Neural progenitor cell (in vitro differentiated cells): ENCODE measurements at regions not wholly inside any gene's neighbourhood (a gene's known extent, or its start where the extent isn't known, plus 50 kb on each side); places are given as distances from the start of the nearest gene placed in this dataset.

Experiments used
- DNase-seq: peaks from one replicate; pipeline ENCODE4 v3.0.0-alpha.2; 2016; ENCODE audit warnings: low spot score
- H2AFZ ChIP-seq: fragments of 200-600 bp; sonication (generic); replicated peaks from 2 replicates; pipeline ENCODE4 v1.6.1; 2016; ENCODE audit warnings: antibody characterized with exemption
- H3F3A ChIP-seq: fragments of 200-600 bp; sonication (generic); 2 replicates; pipeline ENCODE4 v1.6.1; 2016; ENCODE audit warnings: antibody characterized with exemption, low read depth
- H3K27ac ChIP-seq: fragments of 200-600 bp; sonication (generic); 2 replicates; pipeline ENCODE4 v1.5.1; 2016; ENCODE audit warnings: mild to moderate bottlenecking
- H3K27me3 ChIP-seq: fragments of 200-600 bp; sonication (generic); 2 replicates; pipeline ENCODE4 v1.6.1; 2016; ENCODE audit warnings: mild to moderate bottlenecking, moderate library complexity
- H3K36me3 ChIP-seq: fragments of 200-600 bp; sonication (generic); 2 replicates; pipeline ENCODE4 v1.5.1; 2016
- H3K4me1 ChIP-seq: fragments of 200-600 bp; sonication (generic); 2 replicates; pipeline ENCODE4 v1.6.1; 2016; ENCODE audit warnings: mixed run types
- H3K4me2 ChIP-seq: fragments of 200-600 bp; sonication (generic); 2 replicates; pipeline ENCODE4 v1.6.1; 2016
- H3K4me3 ChIP-seq: fragments of 200-600 bp; sonication (generic); 2 replicates; pipeline ENCODE4 v1.5.1; 2016
- H3K79me2 ChIP-seq: fragments of 200-600 bp; sonication (generic); 2 replicates; pipeline ENCODE4 v1.6.1; 2016; ENCODE audit warnings: low read depth
- H3K9ac ChIP-seq: fragments of 200-600 bp; sonication (generic); 2 replicates; pipeline ENCODE4 v1.6.1; 2016
- H3K9me3 ChIP-seq: fragments of 200-600 bp; sonication (generic); 2 replicates; pipeline ENCODE4 v1.5.1; 2016; ENCODE audit warnings: low read depth
- H4K20me1 ChIP-seq: fragments of 200-600 bp; sonication (generic); 2 replicates; pipeline ENCODE4 v1.6.1; 2016; ENCODE audit warnings: low read depth
- H3K27ac Mint-ChIP-seq: 3 replicates; pipeline ENCODE4 v1.8.0; 2021; ENCODE audit warnings: mixed read lengths
- H3K27me3 Mint-ChIP-seq: 2 replicates; pipeline ENCODE4 v1.8.0; 2022; ENCODE audit warnings: low read depth, mild to moderate bottlenecking, inconsistent platforms, moderate library complexity, mixed read lengths; ENCODE audit not compliant: insufficient read depth
- H3K36me3 Mint-ChIP-seq: 3 replicates; pipeline ENCODE4 v1.8.0; 2021; ENCODE audit warnings: mixed read lengths
- H3K4me1 Mint-ChIP-seq: 3 replicates; pipeline ENCODE4 v1.8.0; 2021; ENCODE audit warnings: mixed read lengths
- H3K4me3 Mint-ChIP-seq: 3 replicates; pipeline ENCODE4 v1.8.0; 2021; ENCODE audit warnings: mild to moderate bottlenecking, moderate library complexity, mixed read lengths
- H3K9me3 Mint-ChIP-seq: 3 replicates; pipeline ENCODE4 v1.8.0; 2020; ENCODE audit warnings: mixed read lengths
- CTCF ChIP-seq: fragments of 200-600 bp; sonication (generic); IDR thresholded peaks from 2 replicates; pipeline ENCODE4 v1.5.1; 2017; ENCODE audit warnings: antibody characterized with exemption, mild to moderate bottlenecking
- EZH2 ChIP-seq: fragments of 200-600 bp; sonication (generic); IDR thresholded peaks from 2 replicates; pipeline ENCODE4 v1.6.1; 2017; ENCODE audit warnings: antibody characterized with exemption, mild to moderate bottlenecking, moderate library complexity
- EZH2phosphoT487 ChIP-seq: fragments of 200-600 bp; sonication (generic); IDR thresholded peaks from 2 replicates; pipeline ENCODE4 v1.6.1; 2017; ENCODE audit warnings: antibody characterized with exemption

GRCh38 chr14:82897469-82898308 lies 1364.0 kb upstream of the SEL1L start:
- no peak overlapping the region for H3K4me3 ChIP-seq
- H3K36me3 ChIP-seq = no peaks in the 10 kb centered on the region
- no peak overlapping the region for H3K27ac ChIP-seq
- Mint-ChIP-seq H3K4me1 (no peaks in the 10 kb centered on the region), H3K27ac (no peak overlapping the region), H3K9me3 (no peaks in the 10 kb centered on the region), H3K27me3 (no peaks in the 10 kb centered on the region), H3K36me3 (no peaks in the 10 kb centered on the region), H3K4me3 (no peak overlapping the region)
- H3K4me2 ChIP-seq = no peak overlapping the region
- no peaks in the 10 kb centered on the region for H3K79me2 ChIP-seq
- peak overlapping the region; percentile 19 for H2AFZ ChIP-seq
- no peaks in the 10 kb centered on the region for H4K20me1 ChIP-seq
- DNase-seq = no peak
- no peaks in the 10 kb centered on the region for H3K4me1 ChIP-seq
- H3F3A ChIP-seq = no peaks in the 10 kb centered on the region
- H3K9ac ChIP-seq = no peak overlapping the region
- TF ChIP-seq CTCF (no peak), EZH2phosphoT487 (no peak), EZH2 (no peak)
- H3K27me3 ChIP-seq = no peaks in the 10 kb centered on the region
- H3K9me3 ChIP-seq = no peaks in the 10 kb centered on the region

- no peaks in the 10 kb centered on the region for H3K79me2 ChIP-seq
- H3F3A ChIP-seq = no peaks in the 10 kb centered on the region
- H3K4me1 ChIP-seq = peaks cover 5% of the 10 kb centered on the region
- no peak overlapping the region for H3K4me2 ChIP-seq
- no peaks in the 10 kb centered on the region for H3K36me3 ChIP-seq
- H2AFZ ChIP-seq = no peak overlapping the region
- no peak overlapping the region for H3K27ac ChIP-seq
- H3K27ac Mint-ChIP-seq = no peak overlapping the region
- no peaks in the 10 kb centered on the region for H3K27me3 Mint-ChIP-seq
- no peaks in the 10 kb centered on the region for H3K9me3 Mint-ChIP-seq
- no peak for TF ChIP-seq EZH2
- no peak for TF ChIP-seq EZH2phosphoT487
- no peak for TF ChIP-seq CTCF
- DNase-seq = no peak
- no peaks in the 10 kb centered on the region for H3K36me3 Mint-ChIP-seq
- H3K9me3 ChIP-seq = no peaks in the 10 kb centered on the region
- no peak overlapping the region for H3K4me3 Mint-ChIP-seq
- no peaks in the 10 kb centered on the region for H3K27me3 ChIP-seq
- no peaks in the 10 kb centered on the region for H3K4me1 Mint-ChIP-seq
- H4K20me1 ChIP-seq = no peaks in the 10 kb centered on the region
- H3K4me3 ChIP-seq = no peak overlapping the region
- H3K9ac ChIP-seq = no peak overlapping the region
These were observed 1372.1 kb upstream of the SEL1L start for GRCh38 chr14:82905762-82906161.

- Mint-ChIP-seq H3K4me3 (no peak overlapping the region), H3K9me3 (no peaks in the 10 kb centered on the region), H3K4me1 (peaks cover 14% of the 10 kb centered on the region), H3K36me3 (no peaks in the 10 kb centered on the region), H3K27me3 (no peaks in the 10 kb centered on the region), H3K27ac (no peak overlapping the region)
- Histone ChIP-seq H2AFZ (no peak overlapping the region), H3K4me1 (peaks cover 11% of the 10 kb centered on the region), H3F3A (no peaks in the 10 kb centered on the region), H3K36me3 (no peaks in the 10 kb centered on the region), H3K27me3 (no peaks in the 10 kb centered on the region), H3K27ac (no peak overlapping the region), H4K20me1 (no peaks in the 10 kb centered on the region), H3K4me2 (peak overlapping the region; percentile 9), H3K9ac (no peak overlapping the region), H3K4me3 (no peak overlapping the region), H3K9me3 (no peaks in the 10 kb centered on the region), H3K79me2 (no peaks in the 10 kb centered on the region)
- no peak for TF ChIP-seq CTCF
- no peak for TF ChIP-seq EZH2phosphoT487
- DNase-seq = peak; percentile 31
These were observed 1378.3 kb upstream of the SEL1L start for GRCh38 chr14:82911930-82912329.
